GM12892 (cell line): ENCODE measurements at regions not wholly inside any gene's neighbourhood (a gene's known extent, or its start where the extent isn't known, plus 50 kb on each side); places are given as distances from the start of the nearest gene placed in this dataset.

Experiments used
- POLR2A ChIP-seq: IDR thresholded peaks from 2 replicates; pipeline ENCODE4 v1.6.1; 2011; ENCODE audit warnings: low read depth, low read length, control low read depth
- POLR2AphosphoS5 ChIP-seq: IDR thresholded peaks from 2 replicates; pipeline ENCODE4 v1.6.1; 2011; ENCODE audit warnings: low read depth, low read length, control low read depth
- TAF1 ChIP-seq: IDR thresholded peaks from 2 replicates; pipeline ENCODE4 v1.6.1; 2011; ENCODE audit warnings: low read depth, mild to moderate bottlenecking, control low read depth, low read length, borderline replicate concordance

DNA sequence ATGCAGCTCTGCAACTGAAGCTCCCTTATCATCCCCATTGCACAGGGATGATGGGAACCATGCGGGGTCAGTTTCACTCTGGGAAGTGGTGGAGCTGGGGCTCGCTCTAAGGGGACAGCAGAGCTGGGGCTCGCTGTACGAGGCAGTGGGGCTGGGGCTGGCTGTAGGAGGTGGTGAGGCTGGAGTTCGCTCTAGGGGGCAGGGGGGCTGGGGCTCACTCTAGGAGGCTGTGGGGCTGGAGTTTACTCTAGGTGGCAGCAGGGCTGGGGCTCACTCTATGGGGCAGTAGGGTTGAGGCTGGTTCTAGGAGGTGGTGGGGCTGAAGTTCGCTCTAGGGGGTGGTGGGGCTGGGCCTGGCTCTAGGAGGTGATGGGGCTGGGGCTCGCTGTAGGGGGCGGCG, 99.1 kb downstream of the UQCRFS1 start:
- TF ChIP-seq POLR2A (no peak), POLR2AphosphoS5 (no peak), TAF1 (no peak)
